ENCODE measurements at regions not wholly inside any gene's neighbourhood (a gene's known extent, or its start where the extent isn't known, plus 50 kb on each side); places are given as distances from the start of the nearest gene placed in this dataset.

GRCh38 chr6:137413482-137413881 lies 80.7 kb downstream of the OLIG3 start:
- ChIA-PET CTCF (no interaction called here), POLR2A (no interaction called here)
- Mint-ChIP-seq H3K9me3 (peaks cover 5% of the 10 kb centered on the region), H3K4me1 (peaks cover 48% of the 10 kb centered on the region), H3K27me3 (ENCODE audit: low read depth) (peaks cover 3% of the 10 kb centered on the region), H3K4me3 (no peak overlapping the region), H3K27ac (no peak overlapping the region), H3K36me3 (no peaks in the 10 kb centered on the region)
- DNase-seq (ENCODE audit: low spot score) (no peak), ATAC-seq (no peak)
- no peak for TF ChIP-seq IRF2 (CRISPR knock-in tag; IDR thresholded peaks at IDR 0.05; ENCODE audit: borderline replicate concordance, low read depth)
- TF ChIP-seq SOX15 (CRISPR knock-in tag; IDR thresholded peaks at IDR 0.05), result no peak
- TF ChIP-seq ZNF219 (CRISPR knock-in tag; IDR thresholded peaks at IDR 0.05; ENCODE audit: borderline replicate concordance), result no peak
- no peak for TF ChIP-seq ATF2 (CRISPR knock-in tag; IDR thresholded peaks at IDR 0.05; ENCODE audit: borderline replicate concordance, low read depth)

GRCh38 chr6:137412562-137412961 lies 81.6 kb downstream of the OLIG3 start:
- DNase-seq (ENCODE audit: low spot score) (no peak), ATAC-seq (no peak)
- H3K4me1 Mint-ChIP-seq, result peaks cover 42% of the 10 kb centered on the region
- no peaks in the 10 kb centered on the region for H3K36me3 Mint-ChIP-seq
- no peak overlapping the region for H3K4me3 Mint-ChIP-seq
- H3K9me3 Mint-ChIP-seq, result peaks cover 5% of the 10 kb centered on the region
- H3K27ac Mint-ChIP-seq, result no peak overlapping the region; the same call in 1 of the 2 replicates
- peaks cover 3% of the 10 kb centered on the region for H3K27me3 Mint-ChIP-seq (ENCODE audit: low read depth)
- POLR2A ChIA-PET, result no interaction called here
- CTCF ChIA-PET, result no interaction called here
- TF ChIP-seq HMGA2 (CRISPR knock-in tag; IDR thresholded peaks at IDR 0.05) (no peak), ZNF532 (CRISPR knock-in tag; IDR thresholded peaks at IDR 0.05; ENCODE audit: borderline replicate concordance) (no peak), ZNF512 (CRISPR knock-in tag; IDR thresholded peaks at IDR 0.05; ENCODE audit: borderline replicate concordance) (no peak), PRRX2 (CRISPR knock-in tag; IDR thresholded peaks at IDR 0.05) (no peak), GABPB1 (CRISPR knock-in tag; IDR thresholded peaks at IDR 0.05) (no peak), CTCF (IDR thresholded peaks at IDR 0.05) (no peak), HMGXB4 (CRISPR knock-in tag; IDR thresholded peaks at IDR 0.05) (no peak), ZNF416 (CRISPR knock-in tag; IDR thresholded peaks at IDR 0.05) (no peak), CREB1 (CRISPR knock-in tag; IDR thresholded peaks at IDR 0.05) (no peak), E2F4 (CRISPR knock-in tag; IDR thresholded peaks at IDR 0.05; ENCODE audit: borderline replicate concordance, low read depth) (no peak), ERG (CRISPR knock-in tag; IDR thresholded peaks at IDR 0.05) (no peak), ZMAT4 (CRISPR knock-in tag; IDR thresholded peaks at IDR 0.05) (no peak), RORB (CRISPR knock-in tag; IDR thresholded peaks at IDR 0.05) (no peak), ZSCAN18 (CRISPR knock-in tag; IDR thresholded peaks at IDR 0.05) (no peak), SMAD4 (CRISPR knock-in tag; IDR thresholded peaks at IDR 0.05) (no peak), TEAD1 (CRISPR knock-in tag; IDR thresholded peaks at IDR 0.05) (no peak), ZNF671 (CRISPR knock-in tag; IDR thresholded peaks at IDR 0.05) (no peak), ZNF219 (CRISPR knock-in tag; IDR thresholded peaks at IDR 0.05; ENCODE audit: borderline replicate concordance) (no peak)
